Mucosa of descending colon (tissue), 3 donors: ENCODE measurements at regions not wholly inside any gene's neighbourhood (a gene's known extent, or its start where the extent isn't known, plus 50 kb on each side); places are given as distances from the start of the nearest gene placed in this dataset.
"Not testable (repeated sequence)": the region's sequence is repeated elsewhere in the genome, so short reads cannot be mapped to it uniquely, and the experiment has no call there.

Source experiments
- ATAC-seq: fragments of 200-7000 bp; cut with Tn5 transposase; one replicate; pipeline ENCODE4 v1.9.1; 2020; ENCODE audit warnings: mild to moderate bottlenecking, moderate library complexity
- DNase-seq, 3 donors: peaks; one replicate each; pipeline ENCODE4 v3.0.0-alpha.2; 2020
- H3K36me3 ChIP-seq: fragments of 200-600 bp; one replicate; pipeline ENCODE4 v1.8.0; 2021; ENCODE audit warnings: low read depth, mild to moderate bottlenecking
- H3K4me1 ChIP-seq: fragments of 200-600 bp; one replicate; pipeline ENCODE4 v1.8.0; 2021; ENCODE audit warnings: low read depth, mild to moderate bottlenecking
- H3K4me3 ChIP-seq: fragments of 200-600 bp; one replicate; pipeline ENCODE4 v1.8.0; 2021; ENCODE audit warnings: mild to moderate bottlenecking
- H3K9me3 ChIP-seq: fragments of 200-600 bp; one replicate; pipeline ENCODE4 v1.8.0; 2021; ENCODE audit warnings: mild to moderate bottlenecking
- intact Hi-C, 2 donors: fragments of 100-400 bp; cut with DNase I in 1 of 2; cut with micrococcal nuclease in 1 of 2; formaldehyde crosslinking; loops; one replicate each; pipeline versions ENCODE4 v1.11.0 to v1.11.1; 2022; cut with DNase I, micrococcal nuclease
- TF ChIP-seq, protein P1 (sequence below): fragments of 200-600 bp; IDR thresholded peaks from one replicate; pipeline ENCODE4 v1.8.0; 2022; ENCODE audit warnings: antibody characterized with exemption, mild to moderate bottlenecking
- donor health status: DM: no; HTN: no; CAD: no; lungs with moderate emphysema.
- donor health status: DM: no; HTN: no; CAD: no.
- donor health status: DM: no; HTN: yes; CAD: no.

DNA sequence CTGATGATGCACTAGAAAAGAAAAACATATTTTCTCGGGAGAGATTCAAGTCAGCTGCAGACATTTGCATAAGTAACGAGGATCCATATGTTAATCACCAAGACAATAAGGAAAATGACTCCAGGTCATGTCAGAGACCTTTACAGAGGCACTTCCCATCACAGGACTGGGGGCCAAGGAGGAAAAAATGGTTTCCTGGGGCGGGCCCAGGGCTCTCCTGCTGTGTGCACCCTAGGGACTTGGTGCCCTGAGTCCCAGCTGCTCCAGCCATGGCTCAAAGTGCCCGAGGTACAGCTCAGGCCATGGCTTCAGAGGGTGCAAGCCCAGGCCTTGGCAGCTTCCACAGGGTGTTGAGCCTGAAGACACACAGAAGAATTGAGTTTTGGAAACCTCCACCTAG lies 415.4 kb upstream of the FRG1 start:
- Histone ChIP-seq H3K4me3 (no peak overlapping the region), H3K9me3 (peaks cover 19% of the 10 kb centered on the region), H3K4me1 (no peaks in the 10 kb centered on the region), H3K36me3 (no peaks in the 10 kb centered on the region)
- DNase-seq (no peak), ATAC-seq (no peak)
- TF ChIP-seq, protein P1, sequence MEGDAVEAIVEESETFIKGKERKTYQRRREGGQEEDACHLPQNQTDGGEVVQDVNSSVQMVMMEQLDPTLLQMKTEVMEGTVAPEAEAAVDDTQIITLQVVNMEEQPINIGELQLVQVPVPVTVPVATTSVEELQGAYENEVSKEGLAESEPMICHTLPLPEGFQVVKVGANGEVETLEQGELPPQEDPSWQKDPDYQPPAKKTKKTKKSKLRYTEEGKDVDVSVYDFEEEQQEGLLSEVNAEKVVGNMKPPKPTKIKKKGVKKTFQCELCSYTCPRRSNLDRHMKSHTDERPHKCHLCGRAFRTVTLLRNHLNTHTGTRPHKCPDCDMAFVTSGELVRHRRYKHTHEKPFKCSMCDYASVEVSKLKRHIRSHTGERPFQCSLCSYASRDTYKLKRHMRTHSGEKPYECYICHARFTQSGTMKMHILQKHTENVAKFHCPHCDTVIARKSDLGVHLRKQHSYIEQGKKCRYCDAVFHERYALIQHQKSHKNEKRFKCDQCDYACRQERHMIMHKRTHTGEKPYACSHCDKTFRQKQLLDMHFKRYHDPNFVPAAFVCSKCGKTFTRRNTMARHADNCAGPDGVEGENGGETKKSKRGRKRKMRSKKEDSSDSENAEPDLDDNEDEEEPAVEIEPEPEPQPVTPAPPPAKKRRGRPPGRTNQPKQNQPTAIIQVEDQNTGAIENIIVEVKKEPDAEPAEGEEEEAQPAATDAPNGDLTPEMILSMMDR, result no peak
- intact Hi-C loops, result no loop called here

DNA sequence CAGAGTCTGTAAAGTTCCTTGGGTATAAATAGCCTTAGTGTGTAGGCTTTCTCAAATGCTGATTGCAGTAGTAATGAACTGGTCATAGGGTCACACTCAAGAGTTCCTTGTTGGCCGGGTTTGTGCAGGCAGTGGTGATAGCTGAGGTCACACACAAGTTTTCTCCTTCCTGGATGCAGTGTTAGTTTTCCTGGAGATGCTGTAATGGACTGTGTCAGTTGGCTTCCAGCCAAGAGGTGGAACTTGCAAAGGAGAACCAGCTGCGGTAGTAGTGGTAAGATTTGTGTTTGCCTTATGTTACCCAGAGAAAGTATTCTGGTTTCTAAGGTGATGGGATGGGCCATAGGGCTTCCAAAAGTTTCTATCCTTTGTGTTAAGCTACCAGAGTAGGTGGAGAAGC lies 409.8 kb upstream of the FRG1 start:
- H3K4me3 ChIP-seq, result no peak overlapping the region
- ATAC-seq (no peak), DNase-seq (no peak)
- H3K4me1 ChIP-seq, result no peaks in the 10 kb centered on the region
- TF ChIP-seq, protein P1, result no peak
- H3K9me3 ChIP-seq, result peaks cover 46% of the 10 kb centered on the region
- H3K36me3 ChIP-seq, result no peaks in the 10 kb centered on the region
- intact Hi-C loops, result no loop called here

DNA sequence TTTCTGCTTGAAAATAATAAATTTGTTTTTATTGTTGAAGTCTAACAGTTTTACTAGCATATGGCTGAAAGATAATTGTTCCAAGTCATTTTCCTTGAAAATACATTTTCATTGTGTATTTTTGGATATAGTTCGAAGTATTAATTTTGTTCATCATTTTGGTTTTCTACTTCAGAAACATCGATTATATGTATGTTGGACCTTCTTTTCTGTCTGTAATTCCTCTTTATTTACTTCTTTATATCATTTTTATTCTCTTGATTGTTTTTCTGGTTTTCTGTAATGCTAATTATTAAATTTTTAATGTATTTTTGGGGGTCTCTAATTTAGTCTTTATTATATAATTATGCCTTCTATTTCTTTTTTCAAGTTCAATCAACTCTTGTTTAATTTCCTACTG lies 407.1 kb upstream of the FRG1 start:
- intact Hi-C loops, result no loop called here
- ATAC-seq, result no peak
- no peaks in the 10 kb centered on the region for H3K4me1 ChIP-seq
- TF ChIP-seq, protein P1, result no peak
- H3K4me3 ChIP-seq, result no peak overlapping the region
- no peaks in the 10 kb centered on the region for H3K36me3 ChIP-seq
- no peak for DNase-seq
- peaks cover 56% of the 10 kb centered on the region for H3K9me3 ChIP-seq

DNA sequence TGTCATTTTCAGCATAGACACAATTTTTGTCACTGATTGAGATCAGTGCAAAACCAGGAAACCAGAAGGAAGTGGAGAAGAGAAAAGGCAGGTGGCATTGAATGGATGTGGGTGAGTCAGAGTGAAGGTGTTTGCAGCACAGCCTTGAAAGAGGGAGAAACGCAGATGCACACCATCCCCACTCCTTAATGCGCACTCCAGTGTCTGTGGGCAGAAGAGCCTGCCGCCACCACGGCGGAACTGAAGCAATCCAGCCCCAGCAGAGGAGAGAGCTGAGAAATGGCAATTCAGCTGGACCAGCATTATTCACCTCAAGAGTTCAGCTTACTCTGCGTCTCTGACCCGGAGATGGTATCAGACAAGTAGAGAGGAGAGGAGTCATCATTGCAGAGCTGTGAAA lies 393.1 kb upstream of the FRG1 start:
- intact Hi-C loops, result no loop called here
- TF ChIP-seq, protein P1, result no peak
- DNase-seq (no peak), ATAC-seq (no peak)
- Histone ChIP-seq H3K4me1 (no peaks in the 10 kb centered on the region), H3K36me3 (no peaks in the 10 kb centered on the region), H3K9me3 (peaks cover 2% of the 10 kb centered on the region), H3K4me3 (no peak overlapping the region)

DNA sequence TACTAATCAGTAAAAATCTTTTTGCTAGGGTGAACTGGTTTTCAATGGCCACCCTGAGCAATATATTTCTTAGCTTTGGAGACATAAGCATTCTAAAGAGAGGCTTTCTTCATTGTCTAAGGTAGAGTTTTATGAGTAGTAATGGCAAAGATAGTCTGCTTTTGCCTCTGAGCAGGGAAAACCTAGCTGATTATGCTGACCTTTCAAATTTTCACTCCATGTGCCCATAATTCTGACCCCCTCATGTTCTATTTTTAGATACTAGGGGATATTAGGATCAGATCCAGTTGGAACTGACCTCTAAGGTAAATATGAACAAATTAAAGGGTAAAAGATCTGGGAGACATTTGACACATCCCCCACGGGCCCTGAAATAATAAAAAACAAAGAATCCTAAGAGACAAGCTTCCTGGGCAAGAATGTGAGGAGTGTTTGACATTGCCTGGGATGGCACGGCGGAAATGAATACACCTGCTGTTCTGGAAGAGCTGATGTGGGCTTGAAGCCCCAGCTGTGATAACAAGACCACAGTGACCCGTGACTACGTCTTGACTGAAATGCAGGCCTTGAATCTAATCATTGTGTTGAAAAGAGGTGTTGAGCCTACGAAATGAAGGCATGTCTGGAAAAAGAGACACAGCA lies 392.1 kb upstream of the FRG1 start:
- H3K4me1 ChIP-seq, result no peaks in the 10 kb centered on the region
- TF ChIP-seq, protein P1, result no peak
- intact Hi-C loops, result no loop called here
- ATAC-seq (no peak), DNase-seq (no peak)
- no peak overlapping the region for H3K4me3 ChIP-seq
- peaks cover 2% of the 10 kb centered on the region for H3K9me3 ChIP-seq
- no peaks in the 10 kb centered on the region for H3K36me3 ChIP-seq

DNA sequence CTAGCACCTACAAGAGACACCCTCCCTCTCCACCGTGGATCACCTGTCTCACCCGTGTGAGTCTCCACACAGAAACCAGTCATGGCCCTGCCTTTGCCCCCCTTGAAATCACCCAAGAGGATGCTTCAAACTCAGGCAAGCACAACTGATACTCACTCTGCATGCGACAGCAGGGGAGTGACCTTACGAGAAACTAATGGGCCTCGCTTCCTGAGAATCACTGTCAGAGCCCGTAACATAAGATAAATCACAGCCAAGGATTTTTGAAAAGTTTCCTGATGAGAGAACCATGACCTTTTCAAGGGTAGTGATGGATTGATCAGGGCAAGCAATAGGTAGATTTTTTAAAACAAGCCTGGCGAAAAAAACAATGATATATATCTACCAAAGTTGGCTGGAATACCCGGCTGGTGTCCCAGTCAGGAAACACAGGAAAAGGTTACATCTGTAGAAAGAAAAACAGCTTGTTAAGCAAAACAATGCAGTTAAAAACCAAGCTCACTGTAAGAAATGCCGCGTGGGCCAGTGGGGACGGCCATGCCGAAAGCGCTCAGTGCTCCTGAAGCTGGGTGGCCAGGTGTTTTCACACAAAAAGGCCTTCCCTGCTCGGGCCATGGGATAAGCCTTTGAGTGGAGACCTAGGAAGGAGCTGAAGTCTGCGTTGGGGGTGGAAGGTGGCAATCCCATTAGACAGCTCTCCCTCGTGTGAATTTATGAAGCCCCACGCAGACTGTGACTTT lies 388.6 kb upstream of the FRG1 start:
- DNase-seq, H3K4me1 ChIP-seq, H3K4me3 ChIP-seq, H3K36me3 ChIP-seq, H3K9me3 ChIP-seq, ATAC-seq, intact Hi-C loops: not testable (repeated sequence)

DNA sequence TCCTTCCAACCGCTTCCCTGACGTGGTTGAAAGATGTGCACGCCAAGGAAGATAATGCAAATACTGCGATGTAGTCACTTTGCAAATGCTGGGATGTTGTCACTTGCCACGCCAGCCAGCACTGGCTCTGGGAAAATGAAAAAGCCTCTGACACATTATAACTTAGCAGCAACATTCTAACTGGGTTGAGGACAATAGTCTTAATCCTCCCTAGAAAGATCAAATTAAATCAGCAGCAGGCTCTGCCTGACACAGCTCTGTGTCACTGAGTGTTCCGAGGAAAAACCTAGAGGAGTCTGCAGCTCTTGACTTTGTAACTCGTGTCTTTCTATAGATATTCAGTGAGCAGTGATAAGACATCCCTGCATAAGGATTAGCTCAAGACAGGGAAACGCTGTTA lies 380.1 kb upstream of the FRG1 start:
- not testable (repeated sequence) for DNase-seq

DNA sequence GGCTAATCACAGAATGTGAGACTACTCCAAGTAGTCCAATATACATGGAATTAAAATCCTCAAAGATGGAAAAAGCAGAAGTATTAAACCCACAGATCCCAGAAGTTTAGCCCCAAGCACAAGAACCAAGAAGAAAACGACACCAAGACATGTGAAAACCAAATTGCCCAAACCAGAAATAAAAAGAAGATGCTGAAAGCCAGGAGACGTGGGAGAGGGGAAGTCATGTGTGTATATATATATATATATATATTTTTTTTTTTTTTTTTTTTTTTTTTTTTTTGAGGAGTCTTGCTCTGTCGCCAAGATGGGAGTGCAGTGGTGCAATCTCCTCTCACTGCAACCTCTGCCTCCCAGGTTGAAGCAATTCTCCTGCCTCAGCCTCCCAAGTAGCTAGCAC lies 376.9 kb upstream of the FRG1 start:
- ATAC-seq, H3K36me3 ChIP-seq, intact Hi-C loops, H3K9me3 ChIP-seq, DNase-seq, H3K4me1 ChIP-seq, H3K4me3 ChIP-seq: not testable (repeated sequence)

More for the DNA sequence above, 380.1 kb upstream of the FRG1 start:
- H3K4me1 ChIP-seq, H3K4me3 ChIP-seq, intact Hi-C loops, H3K36me3 ChIP-seq, H3K9me3 ChIP-seq, ATAC-seq: not testable (repeated sequence)

DNA sequence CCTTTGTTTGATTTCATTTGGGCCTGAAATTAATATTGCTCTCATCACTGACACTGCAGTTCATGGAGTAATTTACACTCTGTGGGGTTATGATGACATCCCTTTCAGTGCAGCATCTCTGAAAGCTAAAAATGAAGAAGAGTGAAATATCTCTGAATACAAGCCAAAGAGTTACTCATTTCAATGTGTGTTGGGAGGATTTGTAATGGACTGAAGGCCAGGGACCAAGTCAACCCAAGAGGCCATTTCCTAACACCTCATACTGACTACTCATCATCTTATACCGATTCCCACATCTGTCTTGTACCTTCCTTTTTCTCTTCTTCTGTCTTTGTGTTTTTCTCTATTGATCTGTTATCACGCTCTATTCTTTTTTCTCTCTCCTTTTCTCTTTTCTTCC lies 374.4 kb upstream of the FRG1 start:
- ATAC-seq, H3K36me3 ChIP-seq, DNase-seq, H3K4me1 ChIP-seq, intact Hi-C loops, H3K9me3 ChIP-seq, H3K4me3 ChIP-seq: not testable (repeated sequence)
